T47D (cell line): ENCODE measurements at regions not wholly inside any gene's neighbourhood (a gene's known extent, or its start where the extent isn't known, plus 50 kb on each side); places are given as distances from the start of the nearest gene placed in this dataset.

Experiments
- DNase-seq, 2 experiments: peaks; one replicate each; pipeline versions ENCODE4 v3.0.0 to v3.0.0-alpha.2; 2011 to 2012; ENCODE audit warnings: low read depth in 1 of 2, low spot score in 1 of 2
- JUND ChIP-seq: IDR thresholded peaks from 2 replicates; pipeline ENCODE4 v1.6.1; 2012; ENCODE audit warnings: low read depth
- in situ Hi-C: cut with HindIII; loops from 2 replicates; pipeline ENCODE4 v1.10.0; 2016; ENCODE audit warnings: low sequenced_read_pairs, low pct_unique_long_range_greater_than_20kb

DNA sequence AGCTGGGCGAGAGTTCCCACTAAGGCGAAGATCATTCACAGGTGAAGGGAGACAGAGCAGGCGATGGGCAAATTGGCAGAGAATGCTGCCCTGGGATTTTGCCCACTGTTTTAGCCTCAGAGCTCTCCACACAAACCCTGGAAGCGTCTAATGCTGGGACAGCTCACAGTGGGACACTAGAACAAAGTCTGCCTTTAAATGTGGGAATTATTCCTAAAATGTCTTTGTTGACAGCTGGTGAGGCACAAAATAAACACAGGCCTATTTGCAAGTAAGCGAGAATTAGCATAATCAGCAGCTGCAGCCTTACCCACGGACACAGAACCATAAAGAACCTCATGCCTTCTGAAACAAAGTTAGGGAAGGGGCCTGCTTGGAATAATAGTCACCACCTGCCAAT is 824.5 kb downstream of the AACS start:
- no peak for TF ChIP-seq JUND
- no peak for DNase-seq
- in situ Hi-C loops = no loop called here

DNA sequence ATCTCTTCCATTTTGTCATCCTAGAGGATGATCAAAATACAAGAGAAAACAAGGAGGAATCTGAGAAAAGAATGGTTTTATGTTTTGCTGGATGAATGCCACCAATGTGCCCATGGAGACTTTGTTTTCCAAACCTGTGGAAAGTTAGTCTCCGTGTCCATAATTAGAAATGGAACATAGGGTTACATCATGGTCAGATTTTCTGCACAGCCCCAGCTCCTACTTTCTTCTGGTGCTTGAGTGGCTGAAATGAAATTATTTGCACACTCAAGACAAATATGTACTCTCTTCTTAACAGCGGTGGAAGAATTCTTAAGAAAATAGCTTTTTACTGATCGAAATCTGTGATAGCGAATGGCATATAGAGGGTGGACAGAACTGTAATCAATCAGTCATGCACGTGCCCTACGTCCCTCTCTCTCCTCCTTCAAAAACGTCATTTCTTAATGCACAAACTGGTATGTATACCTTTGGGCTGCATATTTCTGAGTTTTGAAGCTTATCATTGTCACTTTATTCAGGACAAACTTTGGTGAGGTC is 825.2 kb downstream of the AACS start:
- in situ Hi-C loops = no loop called here
- peak in 1 of 2 experiments; percentile 65 for DNase-seq
- no peak; the same call in 1 of the 2 replicates for TF ChIP-seq JUND

DNA sequence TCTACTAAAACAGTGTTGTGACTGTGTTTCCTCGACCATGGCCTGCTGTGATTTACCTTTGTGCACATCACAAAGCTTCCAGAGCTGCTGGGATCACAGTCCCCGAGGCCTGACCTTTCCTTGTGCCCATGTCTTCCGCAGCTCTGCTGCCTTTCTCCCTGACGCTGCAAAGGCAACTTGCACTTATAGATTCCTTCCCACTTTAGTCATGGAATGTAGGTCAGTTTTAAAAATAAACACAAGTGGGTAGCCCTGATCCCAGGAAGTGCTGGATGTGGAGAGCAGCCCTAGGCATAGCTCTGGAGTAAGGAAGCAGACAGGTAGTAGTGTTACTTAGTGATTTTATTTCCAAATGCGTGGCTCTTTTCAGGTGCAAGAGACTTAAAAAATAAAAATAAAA is 825.7 kb downstream of the AACS start:
- peak; percentile 16 to 77 for DNase-seq
- TF ChIP-seq JUND = no peak

DNA sequence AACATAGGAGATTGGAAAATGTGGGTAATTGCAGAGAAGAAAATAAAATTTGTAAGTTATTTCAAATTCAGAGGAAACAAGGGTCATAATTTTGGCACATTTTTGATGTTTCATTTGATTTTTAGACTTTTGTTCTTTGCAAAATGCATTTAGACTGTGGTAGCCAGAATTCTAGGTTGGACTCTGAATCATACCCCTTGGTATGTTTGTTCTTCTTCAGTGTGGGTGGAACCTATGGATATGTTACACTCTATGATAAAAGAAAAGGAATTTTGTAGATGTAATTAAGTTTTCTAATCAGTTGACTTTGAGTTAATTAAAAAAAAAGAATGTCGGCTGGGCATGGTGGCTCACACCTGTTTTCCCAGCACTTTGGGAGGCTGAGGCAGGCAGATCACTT is 827.0 kb downstream of the AACS start:
- no peak for TF ChIP-seq JUND
- DNase-seq = no peak
- in situ Hi-C loops = no loop called here

More for the DNA sequence above, 825.7 kb downstream of the AACS start:
- in situ Hi-C loops = no loop called here

DNA sequence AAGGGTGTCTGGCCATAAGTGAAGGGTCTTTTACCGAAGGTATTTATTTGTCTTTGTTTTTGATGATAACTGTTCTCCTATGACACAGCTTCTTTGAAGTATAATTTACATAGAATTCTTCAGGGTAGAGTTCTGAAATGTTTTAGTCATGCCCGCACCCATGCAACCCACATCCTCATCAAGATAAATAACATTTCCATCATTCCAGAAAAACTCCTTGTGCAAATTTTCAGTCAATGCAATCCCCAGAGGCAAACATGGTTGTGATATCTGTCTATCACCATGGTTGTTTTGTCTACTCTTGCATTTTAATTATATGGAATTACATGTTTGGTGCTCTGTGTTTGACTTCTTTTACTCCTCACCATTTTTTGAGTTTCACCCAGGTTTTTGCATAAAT is 837.8 kb downstream of the AACS start:
- in situ Hi-C loops = no loop called here
- TF ChIP-seq JUND = no peak
- DNase-seq = no peak

DNA sequence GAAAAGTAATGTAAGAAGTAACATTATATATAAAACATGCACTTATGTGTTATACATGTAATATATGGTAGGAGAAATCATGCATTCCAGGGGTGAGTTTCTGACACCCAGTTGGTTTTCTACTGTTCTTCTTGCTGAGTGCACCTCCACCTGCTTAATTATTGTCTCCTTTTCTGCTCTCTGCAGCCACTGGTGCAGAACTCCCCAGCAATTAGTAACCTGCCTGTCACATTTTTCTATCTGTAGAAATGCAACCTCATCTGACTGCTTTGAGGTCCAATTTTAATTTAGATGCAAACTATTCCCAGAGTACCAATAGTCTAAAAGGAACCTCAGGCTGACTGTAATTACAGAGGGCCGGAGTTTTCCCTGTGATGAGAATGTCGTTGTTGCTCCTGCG is 842.1 kb downstream of the AACS start:
- no peak for DNase-seq
- in situ Hi-C loops = no loop called here
- TF ChIP-seq JUND = no peak

DNA sequence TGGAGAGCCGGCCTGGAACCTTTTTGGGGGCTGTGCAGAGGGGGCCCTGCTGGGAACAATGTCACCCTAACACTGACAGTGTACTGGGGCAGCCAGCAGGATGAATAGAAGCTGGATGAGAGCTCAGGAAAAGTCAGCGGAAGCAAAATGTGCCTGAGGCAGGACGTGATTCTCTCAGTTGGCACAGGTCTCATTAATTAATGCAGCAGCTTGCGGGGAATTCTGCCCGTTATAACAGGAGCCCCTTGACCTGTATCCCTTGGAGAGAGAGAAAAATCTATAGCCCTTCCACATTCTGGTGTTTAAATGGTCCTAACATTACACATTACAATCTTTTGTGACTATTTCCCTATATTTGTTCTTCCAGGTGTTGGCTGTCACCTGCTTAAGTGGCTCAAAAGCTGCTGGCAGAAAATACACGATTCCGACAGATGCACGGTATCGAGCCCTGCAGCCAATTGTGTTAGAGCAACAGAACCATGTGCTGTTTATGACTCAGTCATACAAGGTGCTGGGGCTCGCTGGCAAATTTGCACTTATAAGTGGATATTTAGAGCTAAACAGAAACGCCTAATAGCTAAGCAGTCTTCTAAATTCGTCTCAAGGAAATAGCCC is 854.7 kb downstream of the AACS start:
- no peak for DNase-seq
- in situ Hi-C loops = no loop called here
- TF ChIP-seq JUND = no peak

DNA sequence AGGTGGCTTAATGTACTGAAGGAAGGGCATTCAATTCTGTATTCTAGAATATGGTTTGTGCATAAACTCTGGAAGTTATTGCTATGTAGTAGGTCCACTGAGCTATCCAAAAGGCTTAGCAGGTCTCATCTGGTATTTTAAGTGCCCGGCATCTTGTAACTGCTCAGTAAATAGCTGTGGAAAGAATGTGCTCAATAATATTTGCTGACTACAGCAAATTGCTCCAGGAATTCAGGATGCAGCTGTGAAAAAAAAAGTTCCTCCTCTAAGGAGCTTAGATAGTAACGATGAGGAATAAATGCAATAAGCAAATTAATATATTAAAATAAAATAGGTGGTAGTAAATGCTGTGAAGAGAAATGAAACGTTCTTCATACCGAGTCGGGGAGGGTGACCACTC is 857.1 kb downstream of the AACS start:
- in situ Hi-C loops = no loop called here
- DNase-seq = no peak
- no peak for TF ChIP-seq JUND

DNA sequence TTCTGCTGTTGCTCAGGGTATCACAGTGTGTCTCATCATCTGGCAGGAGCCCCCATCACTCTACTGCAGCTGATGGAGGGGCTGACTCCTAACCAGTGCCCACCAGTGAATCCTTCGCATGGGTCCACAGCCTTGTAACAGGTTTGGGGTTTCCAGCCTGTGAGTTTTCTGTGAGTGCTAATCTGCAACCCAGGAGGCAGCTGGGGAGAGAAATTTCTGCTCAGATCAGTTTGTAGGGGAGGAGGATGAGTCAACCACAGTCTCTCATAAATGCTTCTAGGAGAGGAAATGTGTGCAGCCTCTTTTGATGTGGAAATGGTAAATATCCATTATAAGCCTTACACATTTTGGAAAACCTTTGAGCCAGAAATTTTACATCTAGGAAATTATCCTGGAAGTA is 871.3 kb downstream of the AACS start:
- TF ChIP-seq JUND = no peak
- DNase-seq = no peak
- in situ Hi-C loops = no loop called here

DNA sequence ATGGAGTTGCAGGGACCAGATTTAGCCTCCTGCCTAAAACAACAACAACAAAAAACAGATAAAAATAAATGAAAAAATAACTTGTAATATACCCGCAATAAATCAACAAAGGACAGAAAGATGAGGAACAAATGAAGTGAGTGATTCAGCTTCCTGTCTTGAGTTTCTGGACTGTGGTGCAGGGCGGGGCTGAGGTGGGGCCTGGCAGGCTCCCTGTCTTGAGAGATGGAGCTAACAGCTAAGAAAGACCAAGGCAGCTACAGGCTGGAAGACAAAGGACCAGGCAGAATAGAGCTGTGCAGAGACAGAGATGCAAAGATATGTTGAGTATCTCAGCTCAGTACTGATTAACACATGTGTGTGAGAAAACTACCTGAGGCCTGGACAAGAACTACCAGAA is 879.2 kb downstream of the AACS start:
- DNase-seq = no peak
- no peak for TF ChIP-seq JUND
- in situ Hi-C loops = no loop called here

DNA sequence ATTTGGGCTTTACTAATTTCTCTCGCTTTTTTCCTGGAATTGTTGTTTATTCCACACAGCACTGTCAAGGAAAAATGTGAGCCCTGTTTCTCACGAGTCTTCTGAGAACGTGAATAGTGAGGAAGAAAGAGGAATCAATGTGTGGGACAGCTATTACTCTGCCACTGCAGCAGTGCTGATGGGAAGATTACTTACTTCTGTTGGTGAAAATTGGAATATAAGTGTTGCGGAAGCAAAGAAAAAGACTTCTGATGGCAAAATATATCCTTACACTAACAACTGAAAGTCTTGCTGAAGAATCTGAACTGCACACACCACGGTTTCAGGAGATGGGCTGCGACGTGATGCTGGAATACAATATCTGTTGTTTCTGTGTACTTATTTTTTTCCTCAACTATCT is 884.2 kb downstream of the AACS start:
- in situ Hi-C loops = no loop called here
- DNase-seq = no peak
- no peak for TF ChIP-seq JUND

DNA sequence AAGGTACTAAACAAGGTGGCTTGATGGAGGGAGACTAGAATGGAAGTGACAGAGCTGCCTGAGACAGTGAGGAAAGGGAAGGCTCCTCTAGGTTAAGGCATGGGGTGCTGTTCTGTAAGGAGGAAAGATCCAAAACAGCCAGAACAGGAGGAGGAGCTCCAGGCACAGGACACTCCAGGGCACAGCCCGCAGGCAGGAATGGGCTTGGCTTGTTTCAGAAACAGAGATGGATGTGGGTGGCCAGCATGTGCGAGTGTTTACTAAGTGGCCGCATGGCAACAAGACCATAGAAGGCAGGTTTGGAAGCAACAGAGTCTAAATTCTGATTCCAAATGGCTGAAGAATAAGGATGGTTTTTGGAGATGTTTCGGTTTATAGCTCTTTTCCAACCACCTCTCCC is 889.1 kb downstream of the AACS start:
- no peak for DNase-seq
- TF ChIP-seq JUND = no peak
- in situ Hi-C loops = no loop called here

DNA sequence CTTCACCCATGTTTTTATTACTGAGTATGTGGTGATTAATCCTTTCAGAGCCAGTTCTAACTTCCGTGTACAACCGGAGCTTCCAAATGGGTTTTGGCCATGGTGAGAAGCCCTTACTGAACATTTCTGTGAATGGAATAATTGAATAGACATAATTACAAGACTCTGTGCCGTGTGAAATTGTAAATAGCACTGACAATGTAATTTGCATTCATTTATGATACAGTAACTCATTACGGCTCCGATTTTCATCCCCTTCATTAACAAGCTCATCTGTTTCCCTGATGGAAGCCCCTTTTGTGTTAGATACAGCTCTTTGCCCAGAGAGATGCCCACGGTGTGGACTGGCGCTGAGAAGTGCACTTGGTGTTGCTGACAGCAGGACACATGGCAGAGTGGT is 891.0 kb downstream of the AACS start:
- in situ Hi-C loops = no loop called here
- no peak for TF ChIP-seq JUND
- no peak for DNase-seq

DNA sequence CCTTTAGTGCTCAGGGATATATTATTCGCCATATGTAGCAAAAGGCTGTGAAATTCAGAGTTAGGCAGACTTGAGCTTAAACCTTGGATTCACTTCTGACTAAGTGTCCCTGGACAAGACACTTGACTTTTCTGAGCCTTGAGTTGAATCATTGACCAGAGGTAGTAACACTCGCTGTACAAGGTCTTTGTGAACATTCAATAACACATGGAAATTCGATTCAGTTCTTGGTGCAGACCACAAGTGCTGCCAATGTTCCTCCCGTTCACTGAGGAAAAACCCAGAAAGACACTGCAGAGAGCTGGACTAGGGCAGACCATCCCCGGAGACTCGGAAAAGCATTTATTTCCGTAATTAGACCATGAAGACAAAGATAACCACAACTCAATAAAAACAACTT is 901.4 kb downstream of the AACS start:
- in situ Hi-C loops = no loop called here
- TF ChIP-seq JUND = no peak

More for the DNA sequence above, 901.4 kb downstream of the AACS start:
- DNase-seq = no peak
